ENCODE measurements at regions not wholly inside any gene's neighbourhood (a gene's known extent, or its start where the extent isn't known, plus 50 kb on each side); places are given as distances from the start of the nearest gene placed in this dataset.
"Not testable (repeated sequence)": the region's sequence is repeated elsewhere in the genome, so short reads cannot be mapped to it uniquely, and the experiment has no call there.

- no peak for DNase-seq
Observed at GRCh38 chr2:81073412-81073811, 768.9 kb upstream of the LRRTM1 start.

GRCh38 chr2:81068144-81068543 is 763.6 kb upstream of the LRRTM1 start:
- DNase-seq: no peak

DNA sequence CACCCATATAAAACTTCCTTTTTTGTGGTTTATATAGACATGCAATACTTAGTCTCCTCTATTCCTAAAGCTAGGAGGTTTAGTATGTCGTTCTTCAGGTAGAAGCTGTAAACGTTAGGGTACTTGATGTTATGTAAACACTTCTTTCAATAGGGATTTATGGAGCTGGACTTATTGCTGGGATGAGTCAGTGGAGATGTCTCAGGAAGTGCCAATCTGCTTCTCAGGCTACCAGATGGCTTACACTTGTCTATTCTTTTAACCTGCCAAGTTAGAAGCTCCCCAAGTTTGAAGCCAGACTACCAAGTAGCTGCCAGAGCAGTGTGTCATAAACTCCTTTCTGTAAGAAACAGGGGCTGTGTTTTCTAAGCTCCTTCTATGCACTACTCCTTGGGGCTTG is 756.5 kb upstream of the LRRTM1 start:
- DNase-seq: no peak

DNA sequence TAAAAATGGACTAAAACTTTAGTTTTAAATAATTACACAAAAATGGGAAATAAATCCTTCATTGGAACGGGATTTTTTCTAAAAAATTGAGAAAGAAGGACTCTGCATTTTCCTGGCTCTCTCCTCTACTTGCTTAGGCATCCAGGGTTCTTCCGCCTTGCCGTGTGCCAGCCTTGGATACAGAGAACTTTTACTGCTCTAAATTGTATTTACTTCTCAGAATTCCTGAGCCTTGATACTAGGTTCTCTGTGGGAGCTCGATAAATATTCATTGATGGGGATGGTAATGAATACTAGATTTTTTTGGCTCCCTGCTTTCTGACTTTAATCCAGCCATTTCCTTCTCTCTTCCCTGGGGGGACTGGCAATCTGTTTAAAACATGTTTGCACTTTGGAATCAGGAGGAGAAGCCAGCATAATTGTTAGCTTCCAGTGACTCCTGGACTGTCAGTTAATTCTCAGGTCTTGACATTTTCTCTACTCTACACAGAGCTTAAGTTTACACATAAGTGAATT is 746.1 kb upstream of the LRRTM1 start:
- no peak for DNase-seq

DNA sequence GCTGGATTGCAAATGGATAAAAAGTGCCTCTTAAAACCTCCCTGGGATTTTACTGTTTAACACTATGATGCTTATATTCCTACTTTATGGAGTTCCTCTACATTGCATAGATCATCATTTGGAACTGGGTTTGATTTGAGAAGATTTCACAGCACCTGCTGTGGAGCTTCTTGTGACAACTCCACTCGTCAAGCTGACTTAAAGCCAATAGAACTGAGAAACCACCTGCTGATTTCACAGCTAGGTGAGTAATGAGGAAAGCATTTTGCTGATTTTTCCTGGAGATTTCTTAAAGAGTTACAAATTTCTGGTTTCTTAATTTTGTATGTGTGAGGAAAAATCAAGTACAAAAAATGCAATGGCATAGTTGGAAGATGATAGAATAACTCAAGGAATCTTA is 739.1 kb upstream of the LRRTM1 start:
- no peak for DNase-seq

GRCh38 chr2:81007104-81007503 is 702.6 kb upstream of the LRRTM1 start:
- no peak for DNase-seq

DNA sequence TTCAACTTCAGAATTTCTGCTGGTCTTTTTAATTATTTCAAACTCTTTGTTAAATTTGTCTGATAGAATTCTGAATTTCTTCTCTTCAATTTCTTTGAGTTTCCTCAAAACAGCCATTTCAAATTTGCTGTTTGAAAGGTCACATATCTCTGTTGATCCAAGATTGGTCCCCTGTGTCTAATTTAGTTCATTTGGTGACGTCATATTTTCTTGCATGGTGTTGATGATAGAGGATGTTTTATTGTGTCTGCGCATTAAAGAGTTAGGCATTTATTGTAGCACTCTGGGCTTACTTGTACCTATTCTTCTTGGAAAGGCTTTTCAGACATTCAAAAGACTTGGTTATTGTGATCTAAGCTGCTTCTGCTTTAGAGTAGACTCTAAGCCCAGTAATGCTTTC is 698.4 kb upstream of the LRRTM1 start:
- no peak for DNase-seq

GRCh38 chr2:80987466-80987865 is 682.9 kb upstream of the LRRTM1 start:
- no peak for DNase-seq

DNA sequence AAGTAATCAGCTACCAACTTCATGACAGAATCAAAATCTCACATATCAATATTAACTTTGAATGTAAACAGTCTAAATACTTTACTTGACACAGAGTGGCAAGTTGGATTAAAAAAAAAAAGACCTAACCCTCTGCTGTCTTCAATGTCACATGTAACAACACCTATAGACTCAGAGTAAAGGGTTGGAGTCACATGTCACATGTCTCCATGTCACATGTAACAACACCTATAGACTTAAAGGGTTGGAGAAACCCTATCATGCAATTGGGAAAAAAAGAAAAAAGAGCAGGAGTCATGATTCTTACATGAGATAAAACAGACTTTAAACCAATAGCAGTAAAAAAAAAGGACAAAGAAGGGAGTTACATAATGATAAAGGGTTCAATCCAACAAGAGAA is 665.3 kb upstream of the LRRTM1 start:
- no peak for DNase-seq

DNA sequence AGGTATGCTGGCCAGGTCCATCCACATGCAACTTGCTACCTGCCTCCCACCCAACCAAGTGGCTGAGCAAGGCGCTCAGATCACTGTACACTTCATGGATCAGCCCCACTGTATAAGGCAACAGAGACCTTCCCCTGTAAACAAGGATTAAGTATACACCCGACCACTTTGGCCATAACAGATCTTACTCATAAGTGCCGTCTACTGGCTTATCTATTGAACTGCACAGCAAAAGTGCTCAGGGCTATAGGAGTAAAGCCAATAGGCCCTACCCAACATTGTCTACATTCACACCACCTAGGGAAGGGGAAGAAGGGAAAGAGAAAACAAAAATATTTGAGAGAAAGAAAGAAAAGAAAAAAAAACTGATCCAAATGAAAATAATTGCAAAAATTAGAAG is 663.9 kb upstream of the LRRTM1 start:
- no peak for DNase-seq

DNA sequence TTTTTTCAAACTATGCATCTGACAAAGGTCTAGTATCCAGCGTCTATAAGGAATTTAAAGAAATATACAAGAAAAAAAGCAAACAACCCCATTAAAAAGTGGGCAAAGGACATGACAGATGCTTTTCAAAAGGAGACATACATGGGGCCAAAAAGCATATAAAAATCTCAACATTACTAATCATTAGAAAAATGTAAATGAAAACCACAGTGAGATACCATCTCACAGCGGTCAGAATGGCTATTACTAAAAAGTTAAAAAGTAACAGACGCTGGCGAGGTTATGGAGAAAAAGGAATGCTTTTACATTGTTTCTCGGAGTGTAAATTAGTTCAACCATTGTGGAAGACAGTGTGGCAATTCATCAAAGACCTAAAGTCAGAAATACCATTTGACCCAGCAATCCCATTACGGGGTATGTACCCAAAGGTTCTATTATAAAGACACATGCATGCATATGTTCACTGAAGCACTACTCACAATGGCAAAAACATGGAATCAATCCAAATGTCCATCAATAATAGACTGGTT is 643.1 kb upstream of the LRRTM1 start:
- no peak for DNase-seq

GRCh38 chr2:80943487-80943886 is 638.9 kb upstream of the LRRTM1 start:
- no peak for DNase-seq

DNA sequence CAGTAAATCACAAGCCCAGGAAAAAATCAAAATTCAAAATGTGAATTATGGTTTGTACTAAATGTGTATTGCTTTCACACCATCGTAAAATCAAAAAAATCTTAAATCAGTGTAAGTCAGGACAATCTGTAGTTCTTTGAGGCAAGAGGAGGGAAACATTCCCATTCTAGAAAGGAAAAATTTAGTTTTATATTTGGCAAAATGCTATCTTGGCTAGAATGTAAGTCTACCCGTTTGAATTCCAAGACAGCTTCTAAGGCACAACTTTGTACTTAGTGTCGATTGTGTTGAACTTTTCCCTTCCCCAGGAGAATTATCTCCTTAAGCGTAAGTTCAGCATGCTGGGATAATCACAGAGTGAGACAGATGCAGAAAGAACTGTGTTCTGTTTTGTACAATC is 638.2 kb upstream of the LRRTM1 start:
- DNase-seq: no peak

GRCh38 chr2:80938463-80938862 is 633.9 kb upstream of the LRRTM1 start:
- DNase-seq: no peak

- not testable (repeated sequence) for DNase-seq
Observed at GRCh38 chr2:80931820-80932219, 627.3 kb upstream of the LRRTM1 start.

- DNase-seq: no peak
Observed at GRCh38 chr2:80930777-80931176, 626.2 kb upstream of the LRRTM1 start.

DNA sequence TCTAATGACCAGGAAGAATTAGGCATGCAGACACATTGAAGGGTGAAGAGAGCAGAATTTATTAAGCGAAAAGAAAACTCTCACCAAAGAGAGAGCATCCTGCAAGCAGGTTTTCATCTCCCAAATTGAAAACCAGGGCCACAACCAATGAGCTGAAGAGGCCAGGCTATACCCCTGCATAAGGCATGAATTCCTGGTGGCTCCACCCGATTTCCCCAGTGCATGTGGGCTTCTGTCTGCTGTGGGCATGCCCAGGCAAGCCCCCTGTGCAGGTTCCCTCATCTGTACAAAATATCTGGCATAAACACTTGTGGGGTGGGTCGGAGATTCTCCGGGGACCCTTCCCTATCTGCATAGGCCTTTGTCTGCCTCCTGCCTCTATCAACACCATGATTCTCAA is 621.6 kb upstream of the LRRTM1 start:
- no peak for DNase-seq

GRCh38 chr2:80896576-80896975 is 592.0 kb upstream of the LRRTM1 start:
- DNase-seq: no peak

GRCh38 chr2:80894486-80894885 is 589.9 kb upstream of the LRRTM1 start:
- no peak for DNase-seq

DNA sequence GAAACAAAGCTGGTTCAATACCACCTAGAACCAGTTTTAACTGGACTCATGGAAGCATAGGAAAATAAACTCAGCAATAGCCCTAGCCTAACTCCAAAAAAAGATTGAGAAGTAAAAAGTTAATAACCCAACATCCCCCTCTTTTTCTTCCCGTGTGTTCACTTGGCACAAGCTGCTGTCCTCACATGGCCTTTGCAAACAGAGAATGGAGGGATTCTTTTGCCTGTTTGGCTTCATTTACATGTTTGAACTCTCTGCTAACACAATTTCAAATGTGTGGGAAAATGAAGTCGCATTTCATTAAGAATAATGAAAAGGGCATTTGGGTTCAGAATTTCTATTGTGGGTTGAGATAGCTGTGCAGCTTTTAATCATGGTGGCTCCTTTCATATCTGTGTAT is 589.2 kb upstream of the LRRTM1 start:
- no peak for DNase-seq

DNA sequence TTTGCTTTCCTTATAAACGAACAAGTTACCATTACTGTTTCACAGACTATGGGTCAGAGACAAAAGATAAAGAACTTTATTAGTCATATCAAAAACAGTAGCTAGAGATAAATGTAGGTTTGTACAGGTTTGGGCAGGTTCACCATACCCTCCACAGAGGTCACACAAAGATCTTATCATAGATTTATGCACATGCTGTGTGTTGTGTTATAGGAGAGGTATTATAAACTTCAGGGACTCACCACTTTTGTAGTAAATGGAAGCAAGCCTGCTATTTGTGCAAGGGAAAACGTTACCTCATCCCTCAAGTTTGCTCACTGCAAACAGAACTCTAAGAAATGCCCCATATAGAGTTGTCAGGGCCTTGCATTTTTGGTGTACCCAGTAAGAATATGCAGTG is 584.5 kb upstream of the LRRTM1 start:
- no peak for DNase-seq

DNA sequence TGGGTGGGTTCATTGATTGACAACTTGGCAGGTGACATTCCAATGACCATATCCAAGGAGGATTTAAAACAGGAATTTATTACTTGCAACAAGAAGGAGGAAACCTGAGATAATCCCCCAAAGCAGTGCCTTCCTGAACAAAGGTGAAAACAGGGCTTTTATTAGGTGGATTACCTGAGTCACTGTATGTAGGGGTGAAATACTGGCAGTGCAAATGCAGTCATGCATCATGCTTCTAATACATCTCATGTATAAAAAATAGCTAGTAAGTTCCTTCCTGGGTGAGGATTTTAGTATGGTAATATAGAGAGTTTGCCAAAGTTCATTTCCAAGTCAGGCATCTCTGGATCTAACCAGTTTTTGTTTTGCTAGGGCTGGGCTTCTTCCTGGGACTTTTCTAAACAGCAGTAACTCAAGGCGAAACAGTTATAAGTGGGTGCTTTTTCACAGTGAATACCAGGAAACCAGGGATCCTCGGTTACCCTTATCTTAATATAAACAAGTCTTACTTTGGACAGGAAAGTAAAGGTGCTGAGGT is 583.4 kb upstream of the LRRTM1 start:
- no peak for DNase-seq

DNA sequence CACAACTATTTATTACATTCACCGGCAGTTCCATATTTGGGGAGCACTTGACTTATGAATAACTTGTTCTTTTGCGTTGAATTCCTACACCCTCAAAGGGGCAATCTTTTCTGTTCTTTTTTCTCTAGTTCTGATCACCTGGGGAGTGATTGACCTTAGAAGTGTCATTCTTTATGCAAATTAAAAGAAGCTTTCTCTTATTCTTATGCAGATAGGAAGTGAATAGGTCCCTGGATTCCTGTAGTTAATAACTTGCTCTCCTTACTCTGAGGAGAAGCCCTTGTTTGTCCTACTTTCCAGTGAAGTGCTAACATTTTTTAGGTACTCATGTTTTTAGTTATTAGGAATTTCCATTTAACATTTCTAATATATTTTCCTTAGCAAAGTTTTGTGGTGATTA is 569.8 kb upstream of the LRRTM1 start:
- DNase-seq: no peak

DNA sequence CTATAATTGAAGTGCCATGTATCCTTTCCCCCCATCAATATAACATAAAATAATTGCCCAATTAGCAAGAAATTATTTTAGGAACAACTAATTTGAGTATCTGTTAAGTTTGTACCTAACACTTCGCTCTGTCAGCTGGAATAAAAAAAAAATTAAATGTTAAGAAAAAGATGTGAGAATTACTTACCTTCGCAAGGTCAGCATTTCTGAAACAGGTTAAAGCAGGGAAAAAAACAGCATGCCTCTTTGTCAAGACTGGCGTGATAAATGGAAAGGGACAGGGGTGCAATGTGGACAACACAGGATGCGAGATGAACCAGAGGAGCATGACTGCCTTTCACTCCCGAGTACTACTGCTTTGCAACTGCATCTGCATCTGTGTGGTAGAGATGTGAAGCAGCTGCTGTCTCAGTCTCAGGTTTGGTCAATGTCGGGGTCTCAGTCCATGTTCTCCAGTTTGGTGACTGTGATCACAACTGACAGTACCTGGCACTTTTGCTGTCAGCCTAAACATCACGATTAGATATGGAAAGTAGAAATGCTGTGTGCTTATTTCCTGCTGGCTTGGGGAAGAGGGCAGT is 565.4 kb upstream of the LRRTM1 start:
- no peak for DNase-seq

DNA sequence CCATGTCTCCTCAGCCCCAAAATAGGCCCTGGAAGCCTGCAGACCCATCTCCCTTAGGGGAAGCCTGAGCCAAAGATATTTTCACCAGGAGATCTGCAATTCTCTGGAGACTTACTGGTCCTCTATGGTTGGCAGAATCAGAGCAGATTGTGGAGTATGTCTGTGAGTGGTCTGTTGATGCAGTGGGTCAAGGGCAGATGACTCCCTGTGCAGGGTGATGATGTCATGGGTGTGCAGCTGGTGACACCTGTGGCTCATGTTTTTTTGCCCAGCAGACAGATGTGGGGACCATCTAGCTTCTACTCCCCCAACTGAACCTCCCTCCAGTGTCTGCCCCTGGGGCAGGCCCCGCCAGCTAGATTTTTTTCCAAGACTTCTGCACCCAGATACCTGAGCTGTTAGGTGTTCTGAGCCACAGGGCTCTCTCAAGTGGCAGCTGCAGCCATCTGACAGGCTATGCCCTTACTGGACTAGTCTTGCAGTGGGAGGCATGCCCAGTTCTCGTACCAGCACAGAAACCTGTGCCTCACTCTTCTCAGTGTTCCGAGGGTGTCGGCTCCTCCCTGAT is 558.7 kb upstream of the LRRTM1 start:
- no peak for DNase-seq

All from effector CD4-positive, alpha-beta T cell (primary cell).